Karpas-422 (cell line): ENCODE measurements at regions not wholly inside any gene's neighbourhood (a gene's known extent, or its start where the extent isn't known, plus 50 kb on each side); places are given as distances from the start of the nearest gene placed in this dataset.

ENCODE experiments used
- DNase-seq: peaks from one replicate; pipeline ENCODE4 v3.0.0-alpha.2; 2015
- H2AFZ ChIP-seq: fragments of 200-600 bp; sonication (generic); 2 replicates; pipeline ENCODE4 v1.6.1; 2014; ENCODE audit warnings: antibody characterized with exemption, low read length, mixed read lengths
- H3K27ac ChIP-seq: fragments of 200-600 bp; sonication (generic); 2 replicates; pipeline ENCODE4 v1.5.1; 2014; ENCODE audit warnings: mild to moderate bottlenecking, low read length, moderate library complexity
- H3K27me3 ChIP-seq: fragments of 200-600 bp; sonication (generic); 2 replicates; pipeline ENCODE4 v1.6.1; 2014; ENCODE audit warnings: low read length, mixed read lengths
- H3K36me3 ChIP-seq: fragments of 200-600 bp; sonication (generic); 2 replicates; pipeline ENCODE4 v1.6.1; 2014; ENCODE audit warnings: low read length, mixed read lengths; ENCODE audit not compliant: insufficient read depth
- H3K4me1 ChIP-seq: fragments of 200-600 bp; sonication (generic); 2 replicates; pipeline ENCODE4 v1.6.1; 2014; ENCODE audit warnings: mild to moderate bottlenecking, low read length, mixed read lengths
- H3K4me2 ChIP-seq: fragments of 200-600 bp; sonication (generic); 2 replicates; pipeline ENCODE4 v1.6.1; 2014; ENCODE audit warnings: low read length, low read depth, mild to moderate bottlenecking; ENCODE audit not compliant: poor library complexity, severe bottlenecking
- H3K4me3 ChIP-seq: fragments of 200-600 bp; sonication (generic); 2 replicates; pipeline ENCODE4 v1.5.1; 2014; ENCODE audit warnings: mild to moderate bottlenecking, antibody characterized with exemption, low read length, mixed read lengths
- H3K79me2 ChIP-seq: fragments of 200-600 bp; sonication (generic); 2 replicates; pipeline ENCODE4 v1.6.1; 2014; ENCODE audit warnings: mild to moderate bottlenecking, low read length, mixed read lengths
- H3K9ac ChIP-seq: fragments of 200-600 bp; sonication (generic); 2 replicates; pipeline ENCODE4 v1.6.0; 2014; ENCODE audit warnings: low read length
- H3K9me2 ChIP-seq: fragments of 200-600 bp; sonication (generic), shearing (Covaris generic); replicated peaks from 2 replicates; pipeline ENCODE4 v1.6.0; 2014; ENCODE audit warnings: mild to moderate bottlenecking, low read length, moderate library complexity; ENCODE audit not compliant: insufficient read depth
- H3K9me3 ChIP-seq: fragments of 300-700, 200-600 bp; sonication (generic); 2 replicates; pipeline ENCODE4 v1.6.1; 2014; ENCODE audit warnings: low read length, mixed read lengths
- H4K20me1 ChIP-seq: fragments of 200-600 bp; sonication (generic); 2 replicates; pipeline ENCODE4 v1.6.1; 2014; ENCODE audit warnings: mild to moderate bottlenecking, antibody characterized with exemption, low read length, low read depth; ENCODE audit not compliant: insufficient read depth

GRCh38 chr6:84414531-84414930 lies 187.1 kb upstream of the CEP162 start:
- no peaks in the 10 kb centered on the region for H3K79me2 ChIP-seq
- H3K36me3 ChIP-seq, result no peaks in the 10 kb centered on the region
- no peaks in the 10 kb centered on the region for H3K9me3 ChIP-seq
- no peaks in the 10 kb centered on the region for H3K9me2 ChIP-seq
- H3K27me3 ChIP-seq, result no peaks in the 10 kb centered on the region
- no peak overlapping the region for H3K4me2 ChIP-seq
- no peak overlapping the region for H3K9ac ChIP-seq
- no peak for DNase-seq
- no peak overlapping the region for H2AFZ ChIP-seq
- H3K4me1 ChIP-seq, result no peaks in the 10 kb centered on the region
- no peak overlapping the region for H3K27ac ChIP-seq
- no peak overlapping the region for H3K4me3 ChIP-seq
- H4K20me1 ChIP-seq, result no peaks in the 10 kb centered on the region

GRCh38 chr6:84411060-84411629 lies 183.7 kb upstream of the CEP162 start:
- no peak overlapping the region for H3K4me2 ChIP-seq
- no peak overlapping the region for H3K9ac ChIP-seq
- DNase-seq, result no peak
- H3K4me3 ChIP-seq, result no peak overlapping the region
- no peaks in the 10 kb centered on the region for H4K20me1 ChIP-seq
- H2AFZ ChIP-seq, result no peak overlapping the region
- H3K27me3 ChIP-seq, result no peaks in the 10 kb centered on the region
- no peaks in the 10 kb centered on the region for H3K4me1 ChIP-seq
- no peaks in the 10 kb centered on the region for H3K79me2 ChIP-seq
- no peaks in the 10 kb centered on the region for H3K9me2 ChIP-seq
- no peak overlapping the region for H3K27ac ChIP-seq
- no peaks in the 10 kb centered on the region for H3K9me3 ChIP-seq
- H3K36me3 ChIP-seq, result no peaks in the 10 kb centered on the region

GRCh38 chr6:84409911-84410310 lies 182.5 kb upstream of the CEP162 start:
- no peak for DNase-seq
- no peaks in the 10 kb centered on the region for H3K36me3 ChIP-seq
- H3K4me1 ChIP-seq, result no peaks in the 10 kb centered on the region
- H3K9me3 ChIP-seq, result no peaks in the 10 kb centered on the region
- H3K9me2 ChIP-seq, result no peaks in the 10 kb centered on the region
- H3K9ac ChIP-seq, result no peak overlapping the region
- H3K79me2 ChIP-seq, result no peaks in the 10 kb centered on the region
- H4K20me1 ChIP-seq, result no peaks in the 10 kb centered on the region
- no peaks in the 10 kb centered on the region for H3K27me3 ChIP-seq
- no peak overlapping the region for H3K4me2 ChIP-seq
- H3K27ac ChIP-seq, result no peak overlapping the region
- no peak overlapping the region for H3K4me3 ChIP-seq
- no peak overlapping the region for H2AFZ ChIP-seq

DNA sequence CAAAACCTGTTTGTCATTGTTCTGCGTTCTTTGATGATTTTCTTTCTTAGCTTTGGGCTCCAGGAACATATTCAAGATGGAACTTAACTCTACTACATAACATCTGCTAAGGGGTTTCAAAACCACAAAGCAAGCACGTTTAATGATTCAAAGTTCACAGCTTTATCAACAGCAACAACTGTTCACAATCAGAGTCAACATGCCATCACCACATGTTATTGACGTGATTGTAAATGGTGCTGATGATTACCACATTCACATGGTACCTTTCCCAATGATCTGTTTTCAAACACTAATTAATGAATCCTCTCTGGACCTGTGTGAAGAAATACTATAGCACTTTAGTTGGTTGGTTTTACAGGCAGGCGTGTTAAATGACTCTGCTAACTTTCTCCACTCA lies 180.6 kb upstream of the CEP162 start:
- Histone ChIP-seq H3K9me3 (no peaks in the 10 kb centered on the region), H3K36me3 (no peaks in the 10 kb centered on the region), H3K27me3 (no peaks in the 10 kb centered on the region), H3K4me1 (no peaks in the 10 kb centered on the region), H4K20me1 (no peaks in the 10 kb centered on the region), H2AFZ (no peak overlapping the region), H3K9ac (no peak overlapping the region), H3K4me2 (no peak overlapping the region), H3K27ac (no peak overlapping the region), H3K9me2 (no peaks in the 10 kb centered on the region), H3K79me2 (no peaks in the 10 kb centered on the region), H3K4me3 (no peak overlapping the region)
- no peak for DNase-seq

- H3K27ac ChIP-seq, result no peak overlapping the region
- no peak overlapping the region for H3K4me2 ChIP-seq
- no peaks in the 10 kb centered on the region for H3K36me3 ChIP-seq
Observed at GRCh38 chr6:84403545-84403944, 176.1 kb upstream of the CEP162 start.

DNA sequence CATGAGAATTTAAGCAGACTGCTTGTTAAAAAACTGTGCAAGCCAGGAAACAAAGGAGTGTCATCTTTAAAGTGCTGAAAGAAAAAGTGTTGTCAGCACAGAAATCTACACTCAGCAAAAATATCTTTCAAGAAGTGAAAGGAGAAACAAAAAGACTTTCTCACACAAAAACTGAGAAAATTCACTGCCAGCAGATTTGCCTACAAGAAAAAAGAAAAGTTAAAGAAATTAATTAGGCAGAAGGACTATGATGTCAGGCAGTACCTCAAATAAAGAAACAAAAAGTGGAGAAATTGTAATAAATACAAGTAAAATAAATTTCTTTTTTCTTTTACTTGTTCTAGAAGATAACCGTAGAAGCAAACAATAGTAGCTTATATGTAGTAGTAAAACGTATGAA lies 171.6 kb upstream of the CEP162 start:
- no peak for DNase-seq
- no peaks in the 10 kb centered on the region for H3K27me3 ChIP-seq
- H3K4me1 ChIP-seq, result no peaks in the 10 kb centered on the region
- H3K4me3 ChIP-seq, result no peak overlapping the region
- H2AFZ ChIP-seq, result no peak overlapping the region
- no peak overlapping the region for H3K4me2 ChIP-seq
- H3K36me3 ChIP-seq, result no peaks in the 10 kb centered on the region
- H3K27ac ChIP-seq, result no peak overlapping the region
- H3K9ac ChIP-seq, result no peak overlapping the region
- no peaks in the 10 kb centered on the region for H3K79me2 ChIP-seq
- no peaks in the 10 kb centered on the region for H3K9me3 ChIP-seq
- no peaks in the 10 kb centered on the region for H4K20me1 ChIP-seq
- H3K9me2 ChIP-seq, result no peaks in the 10 kb centered on the region

More at GRCh38 chr6:84403545-84403944, 176.1 kb upstream of the CEP162 start:
- no peaks in the 10 kb centered on the region for H3K27me3 ChIP-seq
- no peaks in the 10 kb centered on the region for H4K20me1 ChIP-seq
- no peaks in the 10 kb centered on the region for H3K79me2 ChIP-seq
- no peak for DNase-seq
- no peak overlapping the region for H3K9ac ChIP-seq
- H3K9me3 ChIP-seq, result no peaks in the 10 kb centered on the region
- no peak overlapping the region for H2AFZ ChIP-seq
- H3K9me2 ChIP-seq, result no peaks in the 10 kb centered on the region
- H3K4me3 ChIP-seq, result no peak overlapping the region
- H3K4me1 ChIP-seq, result no peaks in the 10 kb centered on the region

GRCh38 chr6:84392261-84392660 lies 164.8 kb upstream of the CEP162 start:
- Histone ChIP-seq H3K27ac (no peak overlapping the region), H3K36me3 (no peaks in the 10 kb centered on the region)

GRCh38 chr6:84390851-84391250 lies 163.4 kb upstream of the CEP162 start:
- H3K79me2 ChIP-seq, result no peaks in the 10 kb centered on the region
- no peaks in the 10 kb centered on the region for H3K27me3 ChIP-seq
- no peaks in the 10 kb centered on the region for H3K4me1 ChIP-seq
- no peaks in the 10 kb centered on the region for H3K36me3 ChIP-seq
- H3K4me3 ChIP-seq, result no peak overlapping the region
- no peak overlapping the region for H3K9ac ChIP-seq
- no peak overlapping the region for H3K4me2 ChIP-seq
- no peaks in the 10 kb centered on the region for H3K9me2 ChIP-seq
- H4K20me1 ChIP-seq, result no peaks in the 10 kb centered on the region
- no peak for DNase-seq
- H2AFZ ChIP-seq, result no peak overlapping the region
- H3K9me3 ChIP-seq, result no peaks in the 10 kb centered on the region
- H3K27ac ChIP-seq, result no peak overlapping the region

More at GRCh38 chr6:84392261-84392660, 164.8 kb upstream of the CEP162 start:
- no peaks in the 10 kb centered on the region for H4K20me1 ChIP-seq
- no peaks in the 10 kb centered on the region for H3K9me3 ChIP-seq
- DNase-seq, result no peak
- H3K4me2 ChIP-seq, result no peak overlapping the region
- no peaks in the 10 kb centered on the region for H3K79me2 ChIP-seq
- no peak overlapping the region for H3K9ac ChIP-seq
- H3K4me1 ChIP-seq, result no peaks in the 10 kb centered on the region
- no peak overlapping the region for H2AFZ ChIP-seq
- H3K27me3 ChIP-seq, result no peaks in the 10 kb centered on the region
- no peaks in the 10 kb centered on the region for H3K9me2 ChIP-seq
- no peak overlapping the region for H3K4me3 ChIP-seq

DNA sequence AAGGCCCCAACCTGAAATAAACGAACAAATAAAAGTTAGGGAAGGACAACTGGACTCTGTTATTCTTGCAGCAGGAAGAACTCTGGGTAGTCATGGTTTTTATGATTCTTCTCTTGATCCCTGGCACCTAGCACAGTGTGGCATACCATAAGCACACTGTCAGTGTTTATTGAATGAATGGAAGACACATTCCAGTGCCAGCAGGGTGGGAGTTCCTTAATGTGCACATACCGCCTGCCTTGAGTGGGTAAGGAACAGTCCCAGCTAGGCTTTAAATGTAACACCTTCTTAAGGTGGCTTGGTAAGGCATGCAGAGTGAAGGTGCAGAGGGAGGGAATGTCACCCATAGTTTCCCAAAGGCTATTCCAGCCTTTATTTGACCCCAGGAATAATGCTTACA lies 162.9 kb upstream of the CEP162 start:
- Histone ChIP-seq H3K4me3 (no peak overlapping the region), H3K4me1 (no peaks in the 10 kb centered on the region), H3K4me2 (no peak overlapping the region), H3K36me3 (no peaks in the 10 kb centered on the region), H4K20me1 (no peaks in the 10 kb centered on the region), H3K27me3 (no peaks in the 10 kb centered on the region), H3K9me3 (no peaks in the 10 kb centered on the region), H2AFZ (no peak overlapping the region), H3K9me2 (no peaks in the 10 kb centered on the region), H3K9ac (no peak overlapping the region), H3K27ac (no peak overlapping the region), H3K79me2 (no peaks in the 10 kb centered on the region)
- no peak for DNase-seq
